ENCODE measurements at regions not wholly inside any gene's neighbourhood (a gene's known extent, or its start where the extent isn't known, plus 50 kb on each side); places are given as distances from the start of the nearest gene placed in this dataset.

GRCh38 chr18:44548291-44549221, 132.1 kb upstream of the SETBP1 start:
- no peaks in the 10 kb centered on the region for H3K36me3 Mint-ChIP-seq (ENCODE audit: low read depth)
- H3K4me3 Mint-ChIP-seq, result no peak overlapping the region
- H3K27ac Mint-ChIP-seq, result no peak overlapping the region
- POLR2A ChIA-PET, result no interaction called here
- H3K9me3 Mint-ChIP-seq, result no peaks in the 10 kb centered on the region
- CTCF ChIA-PET, result no interaction called here
- peaks cover 9% of the 10 kb centered on the region for H3K4me1 Mint-ChIP-seq
- no peak for DNase-seq
- H3K27me3 Mint-ChIP-seq, result no peaks in the 10 kb centered on the region

GRCh38 chr18:44552706-44553105, 128.0 kb upstream of the SETBP1 start:
- ChIA-PET POLR2A (no interaction called here), CTCF (no interaction called here)
- DNase-seq, result no peak
- H3K27me3 Mint-ChIP-seq, result peaks cover 3% of the 10 kb centered on the region
- no peak overlapping the region for H3K27ac Mint-ChIP-seq
- H3K4me1 Mint-ChIP-seq, result peaks cover 9% of the 10 kb centered on the region
- H3K9me3 Mint-ChIP-seq, result no peaks in the 10 kb centered on the region
- no peak overlapping the region for H3K4me3 Mint-ChIP-seq
- H3K36me3 Mint-ChIP-seq (ENCODE audit: low read depth), result no peaks in the 10 kb centered on the region

GRCh38 chr18:44556296-44556695, 124.4 kb upstream of the SETBP1 start:
- Mint-ChIP-seq H3K4me1 (no peaks in the 10 kb centered on the region), H3K27ac (no peak overlapping the region), H3K27me3 (peaks cover 5% of the 10 kb centered on the region), H3K4me3 (no peak overlapping the region), H3K36me3 (ENCODE audit: low read depth) (no peaks in the 10 kb centered on the region), H3K9me3 (no peaks in the 10 kb centered on the region)
- POLR2A ChIA-PET, result no interaction called here
- CTCF ChIA-PET, result no interaction called here
- no peak for DNase-seq

- H3K9me3 Mint-ChIP-seq, result no peaks in the 10 kb centered on the region
- H3K27me3 Mint-ChIP-seq, result peaks cover 5% of the 10 kb centered on the region
- H3K36me3 Mint-ChIP-seq (ENCODE audit: low read depth), result no peaks in the 10 kb centered on the region
- CTCF ChIA-PET, result no interaction called here
- H3K4me1 Mint-ChIP-seq, result no peaks in the 10 kb centered on the region
- H3K4me3 Mint-ChIP-seq, result no peak overlapping the region
- no peak overlapping the region for H3K27ac Mint-ChIP-seq
- no peak for DNase-seq
- POLR2A ChIA-PET, result no interaction called here
Observed at GRCh38 chr18:44557616-44558151, 123.0 kb upstream of the SETBP1 start.

GRCh38 chr18:44558767-44559166, 121.9 kb upstream of the SETBP1 start:
- CTCF ChIA-PET, result no interaction called here
- H3K27me3 Mint-ChIP-seq, result peaks cover 5% of the 10 kb centered on the region

GRCh38 chr18:44562986-44563385, 117.7 kb upstream of the SETBP1 start:
- no peak overlapping the region for H3K27ac Mint-ChIP-seq
- DNase-seq, result no peak
- CTCF ChIA-PET, result no interaction called here
- H3K4me3 Mint-ChIP-seq, result no peak overlapping the region
- no peaks in the 10 kb centered on the region for H3K9me3 Mint-ChIP-seq
- peaks cover 2% of the 10 kb centered on the region for H3K27me3 Mint-ChIP-seq
- H3K4me1 Mint-ChIP-seq, result no peaks in the 10 kb centered on the region
- no peaks in the 10 kb centered on the region for H3K36me3 Mint-ChIP-seq (ENCODE audit: low read depth)
- POLR2A ChIA-PET, result interaction anchor here (0.7 kb wide), 1 partner anchor 1205 kb away, joined by 4 read pairs; no protein-coding TSS in a partner anchor

More at GRCh38 chr18:44558767-44559166, 121.9 kb upstream of the SETBP1 start:
- Mint-ChIP-seq H3K27ac (no peak overlapping the region), H3K9me3 (no peaks in the 10 kb centered on the region), H3K4me3 (no peak overlapping the region), H3K36me3 (ENCODE audit: low read depth) (no peaks in the 10 kb centered on the region), H3K4me1 (no peaks in the 10 kb centered on the region)
- DNase-seq, result no peak
- POLR2A ChIA-PET, result no interaction called here

- H3K9me3 Mint-ChIP-seq, result no peaks in the 10 kb centered on the region
- H3K4me3 Mint-ChIP-seq, result no peak overlapping the region
- peaks cover 2% of the 10 kb centered on the region for H3K27me3 Mint-ChIP-seq
- POLR2A ChIA-PET, result no interaction called here
- H3K36me3 Mint-ChIP-seq (ENCODE audit: low read depth), result no peaks in the 10 kb centered on the region
- CTCF ChIA-PET, result interaction anchor here (1.1 kb wide), 1 partner anchor 611 kb away, joined by 3 read pairs; no protein-coding TSS in a partner anchor
- H3K4me1 Mint-ChIP-seq, result no peaks in the 10 kb centered on the region
- H3K27ac Mint-ChIP-seq, result no peak overlapping the region
- no peak for DNase-seq
Observed at GRCh38 chr18:44564922-44565321, 115.8 kb upstream of the SETBP1 start.

- Mint-ChIP-seq H3K4me3 (no peak overlapping the region), H3K36me3 (ENCODE audit: low read depth) (no peaks in the 10 kb centered on the region), H3K9me3 (no peaks in the 10 kb centered on the region), H3K4me1 (no peaks in the 10 kb centered on the region), H3K27me3 (no peaks in the 10 kb centered on the region), H3K27ac (no peak overlapping the region)
- ChIA-PET CTCF (no interaction called here), POLR2A (no interaction called here)
- DNase-seq, result no peak
Observed at GRCh38 chr18:44568342-44568741, 112.3 kb upstream of the SETBP1 start.

- Mint-ChIP-seq H3K27ac (no peak overlapping the region), H3K27me3 (no peaks in the 10 kb centered on the region), H3K4me3 (no peak overlapping the region), H3K4me1 (no peaks in the 10 kb centered on the region), H3K9me3 (no peaks in the 10 kb centered on the region), H3K36me3 (ENCODE audit: low read depth) (no peaks in the 10 kb centered on the region)
- no peak for DNase-seq
- ChIA-PET POLR2A (no interaction called here), CTCF (no interaction called here)
Observed at GRCh38 chr18:44568986-44569385, 111.7 kb upstream of the SETBP1 start.

GRCh38 chr18:44569391-44570055, 111.2 kb upstream of the SETBP1 start:
- Mint-ChIP-seq H3K4me3 (no peak overlapping the region), H3K9me3 (no peaks in the 10 kb centered on the region), H3K36me3 (ENCODE audit: low read depth) (no peaks in the 10 kb centered on the region), H3K4me1 (no peaks in the 10 kb centered on the region), H3K27ac (no peak overlapping the region), H3K27me3 (no peaks in the 10 kb centered on the region)
- DNase-seq, result no peak
- ChIA-PET POLR2A (no interaction called here), CTCF (interaction anchor here (1.4 kb wide), 1 partner anchor 9 kb away, joined by 3 read pairs; no protein-coding TSS in a partner anchor)

GRCh38 chr18:44579028-44579702, 101.5 kb upstream of the SETBP1 start:
- DNase-seq, result peak; percentile 6
- H3K36me3 Mint-ChIP-seq (ENCODE audit: low read depth), result no peaks in the 10 kb centered on the region
- POLR2A ChIA-PET, result no interaction called here
- peaks cover 3% of the 10 kb centered on the region for H3K27me3 Mint-ChIP-seq
- no peak overlapping the region for H3K4me3 Mint-ChIP-seq
- H3K9me3 Mint-ChIP-seq, result no peaks in the 10 kb centered on the region
- CTCF ChIA-PET, result interaction anchor here (0.8 kb wide), 1 partner anchor 9 kb away, joined by 3 read pairs; no protein-coding TSS in a partner anchor
- H3K27ac Mint-ChIP-seq, result no peak overlapping the region
- peaks cover 2% of the 10 kb centered on the region for H3K4me1 Mint-ChIP-seq

GRCh38 chr18:44579745-44580144, 100.9 kb upstream of the SETBP1 start:
- Mint-ChIP-seq H3K4me1 (peaks cover 2% of the 10 kb centered on the region), H3K27ac (no peak overlapping the region), H3K9me3 (no peaks in the 10 kb centered on the region), H3K36me3 (ENCODE audit: low read depth) (no peaks in the 10 kb centered on the region), H3K27me3 (peaks cover 7% of the 10 kb centered on the region), H3K4me3 (no peak overlapping the region)
- DNase-seq, result no peak
- ChIA-PET CTCF (no interaction called here), POLR2A (no interaction called here)

- no peaks in the 10 kb centered on the region for H3K9me3 Mint-ChIP-seq
- H3K27me3 Mint-ChIP-seq, result peaks cover 7% of the 10 kb centered on the region
- ChIA-PET CTCF (interaction anchor here (0.5 kb wide), 1 partner anchor 96 kb away, joined by 3 read pairs; no protein-coding TSS in a partner anchor), POLR2A (no interaction called here)
- H3K4me3 Mint-ChIP-seq, result no peak overlapping the region
- no peak for DNase-seq
- no peak overlapping the region for H3K27ac Mint-ChIP-seq
- H3K36me3 Mint-ChIP-seq (ENCODE audit: low read depth), result no peaks in the 10 kb centered on the region
- H3K4me1 Mint-ChIP-seq, result peaks cover 2% of the 10 kb centered on the region
Observed at GRCh38 chr18:44580159-44580558, 100.5 kb upstream of the SETBP1 start.
